Stimulated activated CD4-positive, alpha-beta T cell treated with anti-CD3 and anti-CD28 coated beads, TNF-alpha, amount 100 ng/mL, for 4 hours (primary cell): ENCODE measurements at regions not wholly inside any gene's neighbourhood (a gene's known extent, or its start where the extent isn't known, plus 50 kb on each side); places are given as distances from the start of the nearest gene placed in this dataset.

ENCODE experiments used
- DNase-seq, 3 experiments: peaks; one replicate each; pipeline ENCODE4 v3.0.0-alpha.2; 2020; ENCODE audit warnings: low read depth in 3 of 3

GRCh38 chr14:76974365-76974764 is 54.1 kb downstream of the IRF2BPL start:
- DNase-seq: no peak

- no peak for DNase-seq
These were observed 57.0 kb downstream of the IRF2BPL start for GRCh38 chr14:76971549-76971948.

- no peak for DNase-seq
These were observed 59.9 kb downstream of the IRF2BPL start for GRCh38 chr14:76968621-76969063.

GRCh38 chr14:76967788-76968187 is 60.7 kb downstream of the IRF2BPL start:
- DNase-seq: no peak

GRCh38 chr14:76965232-76965631 is 63.3 kb downstream of the IRF2BPL start:
- no peak for DNase-seq

- no peak for DNase-seq
These were observed 63.8 kb downstream of the IRF2BPL start for GRCh38 chr14:76964695-76965094.

GRCh38 chr14:76963372-76963771 is 65.1 kb downstream of the IRF2BPL start:
- DNase-seq: no peak

GRCh38 chr14:76962303-76962660 is 66.2 kb downstream of the IRF2BPL start:
- no peak for DNase-seq

- DNase-seq: peak; percentile 90 to 98 (median 97)
These were observed 66.7 kb downstream of the IRF2BPL start for GRCh38 chr14:76961631-76962302.

- no peak for DNase-seq
These were observed 69.4 kb downstream of the IRF2BPL start for GRCh38 chr14:76958980-76959710.

GRCh38 chr14:76958020-76958979 is 70.2 kb downstream of the IRF2BPL start:
- DNase-seq: no peak

- DNase-seq: no peak
These were observed 71.2 kb downstream of the IRF2BPL start for GRCh38 chr14:76957224-76957891.

- peak; percentile 76 to 90 (median 88) for DNase-seq
These were observed 72.0 kb downstream of the IRF2BPL start for GRCh38 chr14:76956316-76957090.

- DNase-seq: peak in 1 of 3 experiments; percentile 42
These were observed 72.8 kb downstream of the IRF2BPL start for GRCh38 chr14:76955575-76956315.

- no peak for DNase-seq
These were observed 73.9 kb downstream of the IRF2BPL start for GRCh38 chr14:76954394-76955190.

GRCh38 chr14:76953311-76953945 is 75.1 kb downstream of the IRF2BPL start:
- peak in 2 of 3 experiments; percentile 38 to 53 for DNase-seq

GRCh38 chr14:76951166-76951565 is 77.3 kb downstream of the IRF2BPL start:
- no peak for DNase-seq
